ENCODE measurements at regions not wholly inside any gene's neighbourhood (a gene's known extent, or its start where the extent isn't known, plus 50 kb on each side); places are given as distances from the start of the nearest gene placed in this dataset.

DNA sequence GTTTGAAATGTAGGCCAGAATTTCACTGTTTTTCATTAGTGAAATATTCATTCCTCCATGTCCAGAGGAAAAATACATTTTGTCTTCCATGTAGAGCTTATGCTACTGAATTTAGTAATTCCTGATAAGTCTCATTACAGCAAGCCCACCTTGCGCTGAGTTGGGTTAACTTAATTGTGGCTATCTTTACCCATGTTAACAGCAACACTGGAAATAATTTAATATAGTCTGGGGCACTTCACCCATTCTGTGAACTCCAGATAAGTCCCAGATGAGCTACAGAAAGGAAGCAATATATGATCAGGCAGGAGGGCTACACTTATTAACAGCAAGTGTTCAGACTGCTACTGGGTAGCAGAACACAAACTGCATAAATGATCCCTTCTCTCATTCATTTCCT is 270.1 kb upstream of the CNTN4 start:
- TF ChIP-seq, protein P1, sequence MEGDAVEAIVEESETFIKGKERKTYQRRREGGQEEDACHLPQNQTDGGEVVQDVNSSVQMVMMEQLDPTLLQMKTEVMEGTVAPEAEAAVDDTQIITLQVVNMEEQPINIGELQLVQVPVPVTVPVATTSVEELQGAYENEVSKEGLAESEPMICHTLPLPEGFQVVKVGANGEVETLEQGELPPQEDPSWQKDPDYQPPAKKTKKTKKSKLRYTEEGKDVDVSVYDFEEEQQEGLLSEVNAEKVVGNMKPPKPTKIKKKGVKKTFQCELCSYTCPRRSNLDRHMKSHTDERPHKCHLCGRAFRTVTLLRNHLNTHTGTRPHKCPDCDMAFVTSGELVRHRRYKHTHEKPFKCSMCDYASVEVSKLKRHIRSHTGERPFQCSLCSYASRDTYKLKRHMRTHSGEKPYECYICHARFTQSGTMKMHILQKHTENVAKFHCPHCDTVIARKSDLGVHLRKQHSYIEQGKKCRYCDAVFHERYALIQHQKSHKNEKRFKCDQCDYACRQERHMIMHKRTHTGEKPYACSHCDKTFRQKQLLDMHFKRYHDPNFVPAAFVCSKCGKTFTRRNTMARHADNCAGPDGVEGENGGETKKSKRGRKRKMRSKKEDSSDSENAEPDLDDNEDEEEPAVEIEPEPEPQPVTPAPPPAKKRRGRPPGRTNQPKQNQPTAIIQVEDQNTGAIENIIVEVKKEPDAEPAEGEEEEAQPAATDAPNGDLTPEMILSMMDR (IDR thresholded peaks at IDR 0.05): no peak
- TF ChIP-seq POLR2A (IDR thresholded peaks at IDR 0.05): no peak

Data from right lobe of liver (tissue), 4 donors.